Coronary artery (tissue), 2 donors: ENCODE measurements at regions not wholly inside any gene's neighbourhood (a gene's known extent, or its start where the extent isn't known, plus 50 kb on each side); places are given as distances from the start of the nearest gene placed in this dataset.

ENCODE experiments used
- DNase-seq: peaks from one replicate; pipeline ENCODE4 v3.0.0-alpha.2; 2017; ENCODE audit warnings: low spot score
- H3K27ac ChIP-seq, 2 donors: fragments of 200-600 bp; sonication (generic); one replicate each; pipeline ENCODE4 v1.5.1; 2016 to 2019
- H3K4me3 ChIP-seq: fragments of 200-600 bp; sonication (generic); 2 replicates; pipeline ENCODE4 v1.5.1; 2016; ENCODE audit warnings: mild to moderate bottlenecking, moderate library complexity
- TF ChIP-seq, protein P1 (sequence below): fragments of 200-600 bp; sonication (generic); IDR thresholded peaks from one replicate; pipeline ENCODE4 v1.5.1; 2019; ENCODE audit warnings: antibody characterized with exemption

GRCh38 chr9:88313364-88314220 lies 74.7 kb upstream of the SPIN1 start:
- no peak for DNase-seq
- Histone ChIP-seq H3K27ac (no peak overlapping the region), H3K4me3 (no peak overlapping the region)
- TF ChIP-seq, protein P1, sequence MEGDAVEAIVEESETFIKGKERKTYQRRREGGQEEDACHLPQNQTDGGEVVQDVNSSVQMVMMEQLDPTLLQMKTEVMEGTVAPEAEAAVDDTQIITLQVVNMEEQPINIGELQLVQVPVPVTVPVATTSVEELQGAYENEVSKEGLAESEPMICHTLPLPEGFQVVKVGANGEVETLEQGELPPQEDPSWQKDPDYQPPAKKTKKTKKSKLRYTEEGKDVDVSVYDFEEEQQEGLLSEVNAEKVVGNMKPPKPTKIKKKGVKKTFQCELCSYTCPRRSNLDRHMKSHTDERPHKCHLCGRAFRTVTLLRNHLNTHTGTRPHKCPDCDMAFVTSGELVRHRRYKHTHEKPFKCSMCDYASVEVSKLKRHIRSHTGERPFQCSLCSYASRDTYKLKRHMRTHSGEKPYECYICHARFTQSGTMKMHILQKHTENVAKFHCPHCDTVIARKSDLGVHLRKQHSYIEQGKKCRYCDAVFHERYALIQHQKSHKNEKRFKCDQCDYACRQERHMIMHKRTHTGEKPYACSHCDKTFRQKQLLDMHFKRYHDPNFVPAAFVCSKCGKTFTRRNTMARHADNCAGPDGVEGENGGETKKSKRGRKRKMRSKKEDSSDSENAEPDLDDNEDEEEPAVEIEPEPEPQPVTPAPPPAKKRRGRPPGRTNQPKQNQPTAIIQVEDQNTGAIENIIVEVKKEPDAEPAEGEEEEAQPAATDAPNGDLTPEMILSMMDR, result no peak

DNA sequence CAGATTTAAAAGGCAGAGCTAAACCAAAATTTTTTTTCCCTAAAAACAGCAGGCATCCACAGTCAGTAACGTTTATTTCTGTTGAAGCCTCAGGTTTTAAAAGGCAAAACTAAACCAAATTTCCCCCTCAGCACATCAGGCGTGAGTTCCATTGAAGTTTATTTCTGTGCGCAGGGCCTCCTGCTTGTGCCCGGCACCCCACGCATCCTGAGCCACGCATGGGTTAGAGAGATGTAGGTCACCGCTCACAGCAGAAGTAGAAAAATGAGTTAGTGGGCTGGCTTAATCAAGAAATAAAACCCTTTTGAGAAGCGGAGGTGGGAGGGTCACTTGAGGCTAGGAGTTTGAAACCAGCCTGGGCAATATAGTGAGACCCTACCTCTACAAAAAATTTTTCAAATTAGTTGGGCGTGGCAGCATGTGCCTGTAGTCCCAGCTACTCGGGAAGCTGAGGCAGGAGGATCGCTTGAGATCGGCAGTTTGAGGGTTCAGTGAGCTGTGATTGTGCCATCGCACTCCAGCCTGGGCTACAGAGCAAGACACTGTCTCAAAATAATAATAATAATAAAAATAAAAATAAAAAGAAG lies 75.6 kb upstream of the SPIN1 start:
- TF ChIP-seq, protein P1, result no peak
- Histone ChIP-seq H3K27ac (no peak overlapping the region), H3K4me3 (no peak overlapping the region)
- no peak for DNase-seq

DNA sequence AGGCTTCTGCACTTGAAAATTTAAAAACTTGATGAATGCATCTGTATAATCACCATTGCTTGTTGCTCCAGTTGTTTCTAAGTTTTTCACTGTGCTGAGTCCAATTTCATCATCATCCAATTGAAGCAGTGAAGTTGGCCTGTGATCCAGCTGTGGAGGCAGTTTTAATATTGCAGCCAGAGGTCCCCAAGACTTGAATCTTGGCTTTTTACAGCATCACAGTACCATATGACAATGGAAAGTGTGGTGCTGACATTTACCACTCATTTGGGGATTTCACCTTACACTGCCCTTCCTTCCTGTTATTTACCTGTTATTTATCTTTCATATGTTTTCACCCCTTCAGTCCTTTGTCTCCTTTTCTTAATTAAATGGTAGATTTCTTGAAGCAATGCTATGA lies 76.2 kb upstream of the SPIN1 start:
- H3K4me3 ChIP-seq, result no peak overlapping the region
- H3K27ac ChIP-seq, result no peak overlapping the region
- TF ChIP-seq, protein P1, result no peak
- DNase-seq, result no peak

DNA sequence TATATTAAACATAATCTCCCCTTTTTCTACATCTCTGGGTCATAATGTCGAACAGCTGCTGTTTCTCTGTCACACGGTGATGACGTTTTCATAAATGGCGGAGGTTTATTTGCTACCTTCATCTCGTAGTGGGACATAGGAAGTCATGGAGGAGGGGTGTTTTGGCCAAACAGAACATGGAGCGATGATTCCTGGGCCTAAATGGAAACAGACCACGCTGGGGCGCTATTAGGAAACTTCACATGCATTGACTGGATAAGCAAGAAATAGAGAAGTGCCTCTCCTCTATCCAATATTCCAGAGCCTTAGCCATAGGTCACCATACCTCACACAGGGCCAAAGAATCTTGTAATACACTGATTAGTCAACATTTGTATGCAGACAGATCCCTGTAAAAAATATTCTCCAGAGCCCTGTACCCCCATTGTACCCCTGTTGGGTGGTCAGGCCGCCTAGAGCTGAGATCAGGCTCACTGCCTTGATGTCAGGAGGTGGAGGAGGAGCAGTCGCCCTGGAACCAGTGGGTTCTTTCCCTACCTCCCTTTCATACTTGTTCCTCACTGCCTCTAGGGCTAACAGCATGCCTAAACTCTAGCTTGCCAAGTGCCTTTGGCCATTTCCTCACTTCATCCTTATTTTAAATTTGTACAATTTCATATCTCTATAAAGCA lies 77.8 kb upstream of the SPIN1 start:
- Histone ChIP-seq H3K4me3 (no peak overlapping the region), H3K27ac (no peak overlapping the region)
- TF ChIP-seq, protein P1, result no peak
- DNase-seq, result no peak

DNA sequence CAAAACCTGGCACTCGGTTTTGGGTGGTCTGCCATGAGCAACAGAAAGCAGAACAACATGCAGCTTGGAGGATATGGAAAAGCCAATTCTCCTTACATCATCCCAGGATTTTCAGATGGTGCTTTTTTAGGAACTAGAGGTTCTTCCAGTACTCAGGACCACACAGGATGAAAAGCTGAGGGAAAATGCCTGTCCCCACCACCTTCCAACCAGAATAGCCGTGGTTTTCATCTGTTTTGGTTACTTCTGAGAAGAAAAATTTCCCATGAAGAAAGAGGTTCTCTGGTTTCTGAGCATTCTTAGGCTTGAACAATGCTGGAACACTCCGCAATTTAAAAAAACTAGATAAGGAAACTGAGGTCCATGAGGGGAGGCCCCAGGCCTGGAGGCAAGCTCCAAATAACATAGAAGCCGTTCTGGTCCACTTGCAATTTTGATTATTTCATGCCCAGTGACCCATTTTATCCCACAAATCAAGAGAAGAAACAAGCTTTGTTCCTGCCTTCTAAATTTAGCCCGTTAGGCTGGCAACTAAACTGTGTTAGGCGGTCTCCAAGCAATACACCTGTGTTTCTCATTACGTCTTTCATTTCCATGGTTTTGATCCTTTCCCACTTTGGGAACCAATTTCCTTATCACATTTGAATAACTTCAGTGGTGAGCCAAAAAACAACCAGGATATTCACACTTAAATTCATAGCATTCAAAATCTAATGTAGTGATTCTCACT lies 79.2 kb upstream of the SPIN1 start:
- no peak for DNase-seq
- Histone ChIP-seq H3K4me3 (no peak overlapping the region), H3K27ac (no peak overlapping the region)
- TF ChIP-seq, protein P1, result no peak

GRCh38 chr9:88307136-88307535 lies 81.1 kb upstream of the SPIN1 start:
- TF ChIP-seq, protein P1, result no peak
- DNase-seq, result no peak
- Histone ChIP-seq H3K27ac (no peak overlapping the region), H3K4me3 (no peak overlapping the region)
